ENCODE measurements at regions not wholly inside any gene's neighbourhood (a gene's known extent, or its start where the extent isn't known, plus 50 kb on each side); places are given as distances from the start of the nearest gene placed in this dataset.

DNA sequence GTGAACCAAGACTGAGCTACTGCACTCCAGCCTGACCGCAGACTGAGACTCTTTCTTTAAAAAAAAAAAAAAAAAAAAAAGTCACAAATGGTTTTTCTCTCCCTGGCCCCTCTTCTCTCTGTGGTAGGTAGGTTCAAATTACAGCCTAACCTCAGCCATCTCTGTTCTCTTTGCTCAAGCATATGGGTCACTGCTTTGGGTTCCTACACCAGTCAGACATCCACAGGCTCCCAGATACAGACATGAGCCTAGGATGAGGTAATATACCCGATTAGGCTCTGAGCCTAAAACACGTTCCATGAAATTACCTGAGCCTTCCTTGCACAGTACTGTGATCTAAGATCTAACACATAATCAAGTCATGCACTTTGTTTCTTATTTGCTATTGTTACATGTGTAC is 90.5 kb upstream of the JAK1 start:
- TF ChIP-seq, protein P1, sequence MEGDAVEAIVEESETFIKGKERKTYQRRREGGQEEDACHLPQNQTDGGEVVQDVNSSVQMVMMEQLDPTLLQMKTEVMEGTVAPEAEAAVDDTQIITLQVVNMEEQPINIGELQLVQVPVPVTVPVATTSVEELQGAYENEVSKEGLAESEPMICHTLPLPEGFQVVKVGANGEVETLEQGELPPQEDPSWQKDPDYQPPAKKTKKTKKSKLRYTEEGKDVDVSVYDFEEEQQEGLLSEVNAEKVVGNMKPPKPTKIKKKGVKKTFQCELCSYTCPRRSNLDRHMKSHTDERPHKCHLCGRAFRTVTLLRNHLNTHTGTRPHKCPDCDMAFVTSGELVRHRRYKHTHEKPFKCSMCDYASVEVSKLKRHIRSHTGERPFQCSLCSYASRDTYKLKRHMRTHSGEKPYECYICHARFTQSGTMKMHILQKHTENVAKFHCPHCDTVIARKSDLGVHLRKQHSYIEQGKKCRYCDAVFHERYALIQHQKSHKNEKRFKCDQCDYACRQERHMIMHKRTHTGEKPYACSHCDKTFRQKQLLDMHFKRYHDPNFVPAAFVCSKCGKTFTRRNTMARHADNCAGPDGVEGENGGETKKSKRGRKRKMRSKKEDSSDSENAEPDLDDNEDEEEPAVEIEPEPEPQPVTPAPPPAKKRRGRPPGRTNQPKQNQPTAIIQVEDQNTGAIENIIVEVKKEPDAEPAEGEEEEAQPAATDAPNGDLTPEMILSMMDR (optimal IDR thresholded peaks at IDR 0.05 in 1 of 3, IDR thresholded peaks at IDR 0.05 in 1 of 3, conservative IDR thresholded peaks at IDR 0.05 in 1 of 3; ENCODE audit: extremely low read depth in 1 of 3, insufficient read depth in 2 of 3, low read length in 3 of 3): no peak
- no peak for TF ChIP-seq EZH2 (IDR thresholded peaks at IDR 0.05; ENCODE audit: low read length)

Data from keratinocyte (primary cell).